ENCODE measurements at regions not wholly inside any gene's neighbourhood (a gene's known extent, or its start where the extent isn't known, plus 50 kb on each side); places are given as distances from the start of the nearest gene placed in this dataset.

DNA sequence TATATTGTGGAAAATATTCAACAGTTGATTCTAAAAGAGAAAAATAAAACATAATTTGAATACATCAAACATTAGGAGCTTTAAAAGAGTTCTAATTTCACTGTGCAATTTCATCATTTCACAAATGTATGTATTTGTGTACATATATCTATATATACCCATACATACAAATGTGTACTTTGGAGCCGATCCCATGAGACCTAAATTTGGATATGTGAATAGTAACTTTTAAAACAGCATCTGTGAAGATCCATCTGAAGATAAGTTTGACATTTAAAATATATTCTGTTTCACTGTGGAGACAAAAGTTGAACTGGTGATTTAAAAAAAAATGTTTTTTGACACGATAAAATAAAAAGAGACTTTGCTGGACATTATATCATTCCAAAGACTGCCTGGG lies 374.0 kb downstream of the TMA16 start:
- Mint-ChIP-seq H3K4me3 (ENCODE audit: low read depth) (no peak overlapping the region), H3K36me3 (ENCODE audit: insufficient read depth) (no peaks in the 10 kb centered on the region), H3K27ac (no peak overlapping the region), H3K27me3 (no peaks in the 10 kb centered on the region), H3K9me3 (ENCODE audit: low read depth) (no peaks in the 10 kb centered on the region), H3K4me1 (ENCODE audit: low read depth) (no peaks in the 10 kb centered on the region)
- TF ChIP-seq, protein P1, sequence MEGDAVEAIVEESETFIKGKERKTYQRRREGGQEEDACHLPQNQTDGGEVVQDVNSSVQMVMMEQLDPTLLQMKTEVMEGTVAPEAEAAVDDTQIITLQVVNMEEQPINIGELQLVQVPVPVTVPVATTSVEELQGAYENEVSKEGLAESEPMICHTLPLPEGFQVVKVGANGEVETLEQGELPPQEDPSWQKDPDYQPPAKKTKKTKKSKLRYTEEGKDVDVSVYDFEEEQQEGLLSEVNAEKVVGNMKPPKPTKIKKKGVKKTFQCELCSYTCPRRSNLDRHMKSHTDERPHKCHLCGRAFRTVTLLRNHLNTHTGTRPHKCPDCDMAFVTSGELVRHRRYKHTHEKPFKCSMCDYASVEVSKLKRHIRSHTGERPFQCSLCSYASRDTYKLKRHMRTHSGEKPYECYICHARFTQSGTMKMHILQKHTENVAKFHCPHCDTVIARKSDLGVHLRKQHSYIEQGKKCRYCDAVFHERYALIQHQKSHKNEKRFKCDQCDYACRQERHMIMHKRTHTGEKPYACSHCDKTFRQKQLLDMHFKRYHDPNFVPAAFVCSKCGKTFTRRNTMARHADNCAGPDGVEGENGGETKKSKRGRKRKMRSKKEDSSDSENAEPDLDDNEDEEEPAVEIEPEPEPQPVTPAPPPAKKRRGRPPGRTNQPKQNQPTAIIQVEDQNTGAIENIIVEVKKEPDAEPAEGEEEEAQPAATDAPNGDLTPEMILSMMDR (IDR thresholded peaks at IDR 0.05; ENCODE audit: unreplicated experiment): no peak
- DNase-seq (ENCODE audit: low spot score, unreplicated experiment): no peak

DNA sequence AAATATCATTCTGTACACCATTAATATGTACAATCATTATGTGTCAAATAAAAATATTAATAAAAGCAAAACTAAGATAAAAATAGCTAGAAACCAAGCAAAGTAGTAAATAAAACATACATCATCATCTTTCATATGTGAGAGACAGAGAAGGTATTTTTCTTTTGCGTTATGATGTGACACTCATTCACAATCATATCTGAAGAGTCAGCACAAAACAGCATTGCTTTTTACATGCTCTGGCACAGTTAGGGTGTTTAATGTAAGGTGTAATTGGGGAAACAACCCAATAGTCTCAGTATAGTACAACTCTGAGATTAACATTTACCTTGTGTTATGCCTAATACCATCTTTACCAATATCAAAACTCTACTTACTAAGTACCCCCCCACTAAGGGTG lies 376.6 kb downstream of the TMA16 start:
- no peak for DNase-seq (ENCODE audit: low spot score, unreplicated experiment)
- no peak overlapping the region for H3K4me3 Mint-ChIP-seq (ENCODE audit: low read depth)
- no peaks in the 10 kb centered on the region for H3K36me3 Mint-ChIP-seq (ENCODE audit: insufficient read depth)
- no peaks in the 10 kb centered on the region for H3K4me1 Mint-ChIP-seq (ENCODE audit: low read depth)
- H3K27ac Mint-ChIP-seq: no peak overlapping the region
- TF ChIP-seq, protein P1 (IDR thresholded peaks at IDR 0.05; ENCODE audit: unreplicated experiment): no peak
- no peaks in the 10 kb centered on the region for H3K27me3 Mint-ChIP-seq
- H3K9me3 Mint-ChIP-seq (ENCODE audit: low read depth): no peaks in the 10 kb centered on the region

DNA sequence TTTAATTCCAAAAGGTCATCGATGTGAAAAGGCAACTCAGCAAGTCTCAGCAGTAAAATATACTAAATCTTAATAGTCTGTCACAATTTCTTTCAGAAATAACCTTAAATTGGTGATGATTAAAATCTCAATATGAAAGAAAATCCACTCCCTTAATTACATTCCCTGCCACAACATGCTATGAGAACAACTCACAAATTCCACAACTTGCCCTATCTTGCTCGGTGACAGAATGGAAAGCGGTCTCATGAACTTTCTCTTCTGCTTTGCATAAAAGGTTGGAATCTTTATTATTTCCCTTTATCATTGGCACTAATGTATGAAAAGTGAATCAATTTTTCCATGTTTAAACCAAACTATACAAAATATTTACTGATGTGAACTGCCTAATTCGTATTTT lies 380.8 kb downstream of the TMA16 start:
- Mint-ChIP-seq H3K27ac (no peak overlapping the region), H3K9me3 (ENCODE audit: low read depth) (peaks cover 3% of the 10 kb centered on the region), H3K4me1 (ENCODE audit: low read depth) (no peaks in the 10 kb centered on the region), H3K27me3 (no peaks in the 10 kb centered on the region), H3K36me3 (ENCODE audit: insufficient read depth) (no peaks in the 10 kb centered on the region), H3K4me3 (ENCODE audit: low read depth) (no peak overlapping the region)
- TF ChIP-seq, protein P1 (IDR thresholded peaks at IDR 0.05; ENCODE audit: unreplicated experiment): no peak
- DNase-seq (ENCODE audit: low spot score, unreplicated experiment): no peak

DNA sequence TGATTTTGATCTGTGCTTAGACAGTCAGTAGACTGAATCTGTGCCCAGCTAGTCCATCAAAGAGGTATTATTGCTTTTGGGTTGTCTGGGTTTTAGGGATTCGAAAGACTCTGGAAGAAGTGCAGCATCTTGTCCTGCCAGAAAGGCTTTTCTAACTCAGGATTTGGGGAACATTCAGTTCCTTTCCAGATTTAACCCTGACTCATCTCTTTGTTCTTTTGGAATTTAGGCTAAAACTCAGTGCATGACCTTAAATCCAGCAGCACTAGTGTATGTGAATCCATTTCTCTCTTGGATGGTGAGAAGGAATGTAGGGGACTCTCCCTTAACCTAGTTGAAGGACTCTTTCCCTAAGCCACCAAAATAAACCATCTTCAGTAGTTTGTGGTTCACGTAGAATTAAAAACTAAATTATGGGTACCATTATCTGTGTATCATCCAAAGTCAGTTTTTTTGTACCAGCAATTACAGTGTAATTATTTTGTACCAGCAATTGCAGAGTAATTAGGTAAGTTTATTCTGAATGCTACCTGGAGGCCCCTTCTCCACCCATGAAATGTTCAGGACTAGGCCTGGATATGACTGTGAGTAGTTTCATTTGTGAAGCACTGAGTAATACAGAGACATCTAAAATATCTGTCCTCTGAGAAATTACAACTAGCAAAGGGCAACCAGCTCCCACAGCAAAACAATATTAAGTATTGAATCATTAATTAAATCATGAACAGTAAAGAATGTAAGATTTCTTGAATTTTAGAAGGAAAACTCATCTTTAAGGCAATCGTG lies 384.0 kb downstream of the TMA16 start:
- Mint-ChIP-seq H3K27me3 (no peaks in the 10 kb centered on the region), H3K9me3 (ENCODE audit: low read depth) (peaks cover 3% of the 10 kb centered on the region), H3K4me3 (ENCODE audit: low read depth) (no peak overlapping the region), H3K36me3 (ENCODE audit: insufficient read depth) (no peaks in the 10 kb centered on the region), H3K4me1 (ENCODE audit: low read depth) (no peaks in the 10 kb centered on the region), H3K27ac (no peak overlapping the region)
- TF ChIP-seq, protein P1 (IDR thresholded peaks at IDR 0.05; ENCODE audit: unreplicated experiment): no peak
- DNase-seq (ENCODE audit: low spot score, unreplicated experiment): no peak

DNA sequence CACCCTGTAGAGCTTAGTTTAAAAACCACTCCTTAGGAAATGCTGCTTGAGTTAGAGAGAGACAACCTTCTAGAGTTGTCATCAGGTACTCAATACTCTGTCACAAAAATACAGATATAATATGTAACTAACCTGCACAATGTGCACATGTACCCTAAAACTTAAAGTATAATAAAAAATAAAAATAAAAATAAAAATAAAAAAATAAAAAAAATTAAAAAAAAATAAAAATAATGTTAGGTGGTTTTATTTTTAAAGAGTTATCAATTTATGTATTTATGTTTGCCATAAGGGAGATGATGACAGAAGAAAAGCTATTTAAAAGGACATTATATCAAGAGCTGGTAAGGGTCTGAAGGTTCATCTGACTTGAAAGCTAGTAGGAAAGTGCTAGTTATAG lies 397.9 kb downstream of the TMA16 start:
- no peaks in the 10 kb centered on the region for H3K27me3 Mint-ChIP-seq
- peaks cover 2% of the 10 kb centered on the region for H3K4me1 Mint-ChIP-seq (ENCODE audit: low read depth)
- H3K36me3 Mint-ChIP-seq (ENCODE audit: insufficient read depth): no peaks in the 10 kb centered on the region
- TF ChIP-seq, protein P1 (IDR thresholded peaks at IDR 0.05; ENCODE audit: unreplicated experiment): no peak
- H3K4me3 Mint-ChIP-seq (ENCODE audit: low read depth): no peak overlapping the region
- DNase-seq (ENCODE audit: low spot score, unreplicated experiment): no peak
- peaks cover 3% of the 10 kb centered on the region for H3K9me3 Mint-ChIP-seq (ENCODE audit: low read depth)
- H3K27ac Mint-ChIP-seq: no peak overlapping the region
